Caco-2 (cell line): ENCODE measurements at regions not wholly inside any gene's neighbourhood (a gene's known extent, or its start where the extent isn't known, plus 50 kb on each side); places are given as distances from the start of the nearest gene placed in this dataset.

Experiments
- BruUV-seq: library from RNA; stranded (reverse); fragments of 400-500 nt; replicated peaks from 2 replicates; lab custom pipeline; 2021; lab: Mats Ljungman, UMichigan
- CTCF ChIA-PET: fragments of 300-600 bp; sonication (Branson Sonifier 250); formaldehyde crosslinking; loops from one replicate; lab custom pipeline; 2022; ENCODE audit warnings: antibody characterized with exemption; lab: Charles Lee
- POLR2A ChIA-PET: fragments of 300-600 bp; sonication (Branson Sonifier 250); formaldehyde crosslinking; loops from one replicate; lab custom pipeline; 2022; ENCODE audit warnings: antibody characterized with exemption; lab: Charles Lee
- DNase-seq, 2 experiments: peaks; one replicate each; pipeline versions ENCODE4 v3.0.0 to v3.0.0-alpha.2; 2020 to 2022
- H3K27me3 ChIP-seq: replicated peaks from 2 replicates; pipeline ENCODE4 v1.6.0; 2011; ENCODE audit warnings: low read length; ENCODE audit not compliant: control insufficient read depth, insufficient read depth
- H3K36me3 ChIP-seq: 2 replicates; pipeline ENCODE4 v1.5.1; 2011; ENCODE audit warnings: low read length; ENCODE audit not compliant: control insufficient read depth, insufficient read depth
- H3K4me1 ChIP-seq: fragments of 250-450 bp; sonication (Bioruptor Pico); 2 replicates; pipeline ENCODE4 v1.5.1; 2020; ENCODE audit warnings: mild to moderate bottlenecking
- H3K4me3 ChIP-seq: 2 replicates; pipeline ENCODE4 v1.5.1; 2011; ENCODE audit warnings: low read depth, mild to moderate bottlenecking, control low read depth, low read length
- H3K9me3 ChIP-seq: fragments of 250-450 bp; sonication (Bioruptor Pico); 2 replicates; pipeline ENCODE4 v1.5.1; 2020; ENCODE audit warnings: mild to moderate bottlenecking, moderate library complexity
- H3K27ac Mint-ChIP-seq: one replicate; pipeline ENCODE4 v1.8.0; 2022; ENCODE audit warnings: mixed read lengths; ENCODE audit not compliant: unreplicated experiment
- H3K27me3 Mint-ChIP-seq: one replicate; pipeline ENCODE4 v1.8.0; 2022; ENCODE audit warnings: mixed read lengths; ENCODE audit not compliant: insufficient read depth, unreplicated experiment
- H3K36me3 Mint-ChIP-seq: one replicate; pipeline ENCODE4 v1.8.0; 2022; ENCODE audit warnings: mild to moderate bottlenecking, mixed read lengths; ENCODE audit not compliant: insufficient read depth, unreplicated experiment
- H3K4me1 Mint-ChIP-seq: one replicate; pipeline ENCODE4 v1.8.0; 2022; ENCODE audit warnings: low read depth, mixed read lengths; ENCODE audit not compliant: unreplicated experiment
- H3K4me3 Mint-ChIP-seq: one replicate; pipeline ENCODE4 v1.8.0; 2022; ENCODE audit warnings: mild to moderate bottlenecking, moderate library complexity, mixed read lengths; ENCODE audit not compliant: unreplicated experiment
- H3K9me3 Mint-ChIP-seq: one replicate; pipeline ENCODE4 v1.8.0; 2022; ENCODE audit warnings: mixed read lengths; ENCODE audit not compliant: unreplicated experiment
- intact Hi-C: fragments of 100-400 bp; cut with micrococcal nuclease; formaldehyde crosslinking; loops from one replicate; pipeline ENCODE4 v1.10.0; 2022; ENCODE audit not compliant: unreplicated experiment
- TF ChIP-seq, protein P1 (sequence below), 2 experiments: fragments of 200-600 bp in 1 of 2; IDR thresholded peaks; 1 replicate in 1 of 2; 2 replicates in 1 of 2; pipeline versions ENCODE4 v1.5.1 to v1.8.0; 2011 to 2022; ENCODE audit warnings: antibody characterized with exemption in 1 of 2, control low read depth in 1 of 2, inconsistent platforms in 1 of 2, low read depth in 1 of 2, low read length in 1 of 2, mild to moderate bottlenecking in 1 of 2, moderate library complexity in 1 of 2; ENCODE audit not compliant: insufficient read depth in 1 of 2, severe bottlenecking in 1 of 2, unreplicated experiment in 1 of 2

DNA sequence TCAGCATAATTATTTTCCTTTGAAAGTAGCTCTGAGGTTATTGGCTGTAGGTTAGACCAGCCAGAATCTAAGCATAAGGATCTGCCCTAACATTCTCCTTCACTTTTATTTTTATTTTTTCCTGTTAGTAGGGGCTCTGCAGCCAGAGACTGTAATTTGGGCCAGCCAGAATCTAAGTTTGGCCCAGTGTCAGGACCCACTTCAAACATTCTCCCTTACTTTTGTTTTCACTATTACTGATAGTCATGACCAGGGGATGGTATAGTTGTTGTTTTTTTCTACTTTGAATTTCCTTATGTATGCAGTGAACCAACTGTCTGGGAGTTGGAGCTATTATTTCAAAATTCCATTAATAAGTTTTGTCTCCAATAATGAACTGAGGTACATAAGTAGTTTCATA lies 121.0 kb upstream of the MBNL1 start:
- no TSS peak for BruUV-seq
- no peaks in the 10 kb centered on the region for H3K36me3 Mint-ChIP-seq
- H3K4me3 Mint-ChIP-seq = no peak overlapping the region
- POLR2A ChIA-PET = no interaction called here
- H3K4me3 ChIP-seq = no peak overlapping the region
- H3K27ac Mint-ChIP-seq = no peak overlapping the region
- CTCF ChIA-PET = no interaction called here
- no peaks in the 10 kb centered on the region for H3K36me3 ChIP-seq
- H3K9me3 ChIP-seq = no peaks in the 10 kb centered on the region
- DNase-seq = no peak
- peaks cover 9% of the 10 kb centered on the region for H3K9me3 Mint-ChIP-seq
- no peaks in the 10 kb centered on the region for H3K27me3 ChIP-seq
- TF ChIP-seq, protein P1, sequence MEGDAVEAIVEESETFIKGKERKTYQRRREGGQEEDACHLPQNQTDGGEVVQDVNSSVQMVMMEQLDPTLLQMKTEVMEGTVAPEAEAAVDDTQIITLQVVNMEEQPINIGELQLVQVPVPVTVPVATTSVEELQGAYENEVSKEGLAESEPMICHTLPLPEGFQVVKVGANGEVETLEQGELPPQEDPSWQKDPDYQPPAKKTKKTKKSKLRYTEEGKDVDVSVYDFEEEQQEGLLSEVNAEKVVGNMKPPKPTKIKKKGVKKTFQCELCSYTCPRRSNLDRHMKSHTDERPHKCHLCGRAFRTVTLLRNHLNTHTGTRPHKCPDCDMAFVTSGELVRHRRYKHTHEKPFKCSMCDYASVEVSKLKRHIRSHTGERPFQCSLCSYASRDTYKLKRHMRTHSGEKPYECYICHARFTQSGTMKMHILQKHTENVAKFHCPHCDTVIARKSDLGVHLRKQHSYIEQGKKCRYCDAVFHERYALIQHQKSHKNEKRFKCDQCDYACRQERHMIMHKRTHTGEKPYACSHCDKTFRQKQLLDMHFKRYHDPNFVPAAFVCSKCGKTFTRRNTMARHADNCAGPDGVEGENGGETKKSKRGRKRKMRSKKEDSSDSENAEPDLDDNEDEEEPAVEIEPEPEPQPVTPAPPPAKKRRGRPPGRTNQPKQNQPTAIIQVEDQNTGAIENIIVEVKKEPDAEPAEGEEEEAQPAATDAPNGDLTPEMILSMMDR (IDR thresholded peaks at IDR 0.05; ENCODE audit: insufficient read depth in 1 of 2, low read depth in 1 of 2, low read length in 1 of 2, severe bottlenecking in 1 of 2, unreplicated experiment in 1 of 2) = no peak
- no peaks in the 10 kb centered on the region for H3K27me3 Mint-ChIP-seq
- H3K4me1 Mint-ChIP-seq = peaks cover 15% of the 10 kb centered on the region
- intact Hi-C loops = no loop called here
- no peaks in the 10 kb centered on the region; the same call in 1 of the 2 replicates for H3K4me1 ChIP-seq

DNA sequence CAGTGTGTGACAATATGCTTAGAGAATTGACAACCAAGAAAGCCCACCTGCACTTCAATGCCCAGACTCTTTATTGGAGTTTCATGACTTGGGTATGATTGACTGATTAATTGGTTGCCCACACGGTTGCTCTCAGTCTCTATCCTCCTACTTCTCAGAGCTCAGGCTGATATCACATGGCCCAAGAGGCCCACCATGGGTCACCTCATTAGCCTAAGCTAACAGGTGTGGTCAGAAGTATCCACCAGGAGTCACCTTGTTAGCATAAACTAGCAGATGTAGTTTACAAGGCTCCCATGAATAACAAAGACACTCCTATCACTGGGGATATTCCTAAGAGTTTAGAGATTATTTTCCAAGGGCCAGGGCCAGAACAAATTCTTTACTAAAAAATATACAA lies 120.2 kb upstream of the MBNL1 start:
- DNase-seq = no peak
- TF ChIP-seq, protein P1 (IDR thresholded peaks at IDR 0.05; ENCODE audit: insufficient read depth in 1 of 2, low read depth in 1 of 2, low read length in 1 of 2, severe bottlenecking in 1 of 2, unreplicated experiment in 1 of 2) = no peak
- peaks cover 15% of the 10 kb centered on the region for H3K4me1 Mint-ChIP-seq
- CTCF ChIA-PET = no interaction called here
- H3K9me3 ChIP-seq = no peaks in the 10 kb centered on the region
- no TSS peak for BruUV-seq
- no peaks in the 10 kb centered on the region for H3K27me3 Mint-ChIP-seq
- H3K36me3 ChIP-seq = no peaks in the 10 kb centered on the region
- POLR2A ChIA-PET = no interaction called here
- H3K4me3 ChIP-seq = no peak overlapping the region
- H3K4me1 ChIP-seq = no peaks in the 10 kb centered on the region; the same call in 1 of the 2 replicates
- no peak overlapping the region for H3K4me3 Mint-ChIP-seq
- no peaks in the 10 kb centered on the region for H3K27me3 ChIP-seq
- intact Hi-C loops = no loop called here
- no peaks in the 10 kb centered on the region for H3K36me3 Mint-ChIP-seq
- H3K9me3 Mint-ChIP-seq = peaks cover 9% of the 10 kb centered on the region
- H3K27ac Mint-ChIP-seq = no peak overlapping the region

DNA sequence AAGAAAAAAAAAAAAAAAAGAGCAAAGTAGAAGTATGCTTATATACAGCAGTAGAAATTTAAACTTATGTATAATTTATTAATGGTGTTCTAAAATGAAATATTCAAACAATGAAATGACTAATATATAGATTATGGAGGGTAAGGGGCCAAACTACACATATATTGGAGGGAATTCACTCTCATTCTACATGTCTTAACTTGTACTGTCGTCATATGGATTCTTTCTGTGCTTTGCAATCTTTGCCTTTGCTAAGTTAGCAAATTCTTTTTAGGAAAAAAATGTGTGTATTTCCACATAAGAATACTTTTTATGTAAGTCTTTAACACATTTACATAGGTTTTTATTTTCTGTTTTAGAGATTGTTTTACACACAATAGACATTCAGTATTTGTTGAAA lies 118.9 kb upstream of the MBNL1 start:
- H3K9me3 ChIP-seq = no peaks in the 10 kb centered on the region
- CTCF ChIA-PET = no interaction called here
- Mint-ChIP-seq H3K4me1 (peaks cover 15% of the 10 kb centered on the region), H3K36me3 (no peaks in the 10 kb centered on the region), H3K27ac (no peak overlapping the region), H3K9me3 (peaks cover 9% of the 10 kb centered on the region), H3K4me3 (no peak overlapping the region), H3K27me3 (no peaks in the 10 kb centered on the region)
- TF ChIP-seq, protein P1 (IDR thresholded peaks at IDR 0.05; ENCODE audit: insufficient read depth in 1 of 2, low read depth in 1 of 2, low read length in 1 of 2, severe bottlenecking in 1 of 2, unreplicated experiment in 1 of 2) = no peak
- POLR2A ChIA-PET = no interaction called here
- H3K36me3 ChIP-seq = no peaks in the 10 kb centered on the region
- no TSS peak for BruUV-seq
- H3K27me3 ChIP-seq = no peaks in the 10 kb centered on the region
- DNase-seq = no peak
- H3K4me3 ChIP-seq = no peak overlapping the region
- H3K4me1 ChIP-seq = no peaks in the 10 kb centered on the region; the same call in 1 of the 2 replicates
- intact Hi-C loops = no loop called here
